ENCODE measurements at regions not wholly inside any gene's neighbourhood (a gene's known extent, or its start where the extent isn't known, plus 50 kb on each side); places are given as distances from the start of the nearest gene placed in this dataset.

GRCh38 chr2:150332383-150332782 lies 155.1 kb downstream of the RND3 start:
- Histone ChIP-seq H3K27me3 (ENCODE audit: insufficient read depth, low read length) (no peaks in the 10 kb centered on the region), H3K79me2 (ENCODE audit: insufficient read depth, low read length) (no peaks in the 10 kb centered on the region), H3K27ac (ENCODE audit: low read depth, low read length) (no peak overlapping the region), H3K4me2 (ENCODE audit: low read length) (no peak overlapping the region), H3K9me3 (ENCODE audit: control insufficient read depth in 1 of 2, insufficient read depth in 1 of 2, low read depth in 1 of 2, low read length in 2 of 2) (no peaks in the 10 kb centered on the region), H3K9ac (ENCODE audit: low read length) (no peak overlapping the region), H4K20me1 (ENCODE audit: insufficient read depth) (no peaks in the 10 kb centered on the region), H2AFZ (ENCODE audit: low read depth, low read length, poor library complexity, severe bottlenecking) (no peak overlapping the region), H3K36me3 (ENCODE audit: control insufficient read depth in 1 of 2, insufficient read depth in 2 of 2, low read length in 2 of 2) (no peaks in the 10 kb centered on the region), H3K4me3 (replicated peaks in 1 of 2; ENCODE audit: low read depth in 1 of 2, low read length in 2 of 2) (no peak overlapping the region), H3K9me2 (ENCODE audit: insufficient read depth) (no peaks in the 10 kb centered on the region), H3K4me1 (ENCODE audit: control insufficient read depth in 1 of 2, insufficient read depth in 2 of 2, low read length in 2 of 2) (no peaks in the 10 kb centered on the region)
- no peak for DNase-seq (ENCODE audit: low read depth, low spot score)
- intact Hi-C loops (cut with micrococcal nuclease): no loop called here
- TF ChIP-seq ZBTB33 (IDR thresholded peaks at IDR 0.05; ENCODE audit: extremely low read depth, insufficient replicate concordance, low read length) (no peak), CTCF (IDR thresholded peaks at IDR 0.05 in 2 of 3, conservative IDR thresholded peaks at IDR 0.05 in 1 of 3; ENCODE audit: borderline replicate concordance in 1 of 3, insufficient read depth in 1 of 3, low read depth in 2 of 3, low read length in 2 of 3) (no peak), ZFX (IDR thresholded peaks at IDR 0.05) (no peak), SP1 (IDR thresholded peaks at IDR 0.05; ENCODE audit: low read depth) (no peak), ATF3 (IDR thresholded peaks at IDR 0.05) (no peak), EZH2 (IDR thresholded peaks at IDR 0.05) (no peak), FOSL1 (IDR thresholded peaks at IDR 0.05; ENCODE audit: low read depth) (no peak), JUND (IDR thresholded peaks at IDR 0.05) (no peak), CEBPB (IDR thresholded peaks at IDR 0.05; ENCODE audit: low read depth) (no peak), POLR2AphosphoS5 (IDR thresholded peaks at IDR 0.05; ENCODE audit: low read depth, low read length) (no peak), SIN3A (IDR thresholded peaks at IDR 0.05; ENCODE audit: low read depth) (no peak), TCF7L2 (IDR thresholded peaks at IDR 0.05; ENCODE audit: borderline replicate concordance, extremely low read depth, insufficient read depth, insufficient read length) (no peak), REST (IDR thresholded peaks at IDR 0.05; ENCODE audit: low read depth) (no peak), RAD21 (IDR thresholded peaks at IDR 0.05; ENCODE audit: low read depth) (no peak), ELF1 (IDR thresholded peaks at IDR 0.05; ENCODE audit: borderline replicate concordance, low read depth) (no peak), SRF (IDR thresholded peaks at IDR 0.05; ENCODE audit: low read depth) (no peak), ZNF274 (IDR thresholded peaks at IDR 0.05; ENCODE audit: low read depth, low read length) (no peak), EGR1 (IDR thresholded peaks at IDR 0.05; ENCODE audit: low read depth) (no peak)
- TF ChIP-seq, protein P1, sequence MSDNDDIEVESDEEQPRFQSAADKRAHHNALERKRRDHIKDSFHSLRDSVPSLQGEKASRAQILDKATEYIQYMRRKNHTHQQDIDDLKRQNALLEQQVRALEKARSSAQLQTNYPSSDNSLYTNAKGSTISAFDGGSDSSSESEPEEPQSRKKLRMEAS (IDR thresholded peaks at IDR 0.05): no peak
- BruUV-seq (replicated peaks): no TSS peak
- no peak for ATAC-seq
- ChIA-PET RAD21 (ENCODE audit: low non-redundant PET in 1 of 2, low total read pairs in 2 of 2, uncharacterized antibody in 2 of 2, unreplicated experiment in 2 of 2) (no interaction called here), CTCF (no interaction called here), POLR2A (no interaction called here)
